ENCODE measurements at regions not wholly inside any gene's neighbourhood (a gene's known extent, or its start where the extent isn't known, plus 50 kb on each side); places are given as distances from the start of the nearest gene placed in this dataset.

GRCh38 chr10:29784175-29784773 is 149.5 kb upstream of the SVIL start (continued):
- peak; percentile 33; the same call in 1 of the 2 replicates for TF ChIP-seq ZNF513 (tag by site-specific recombination; IDR thresholded peaks at IDR 0.05)
- TF ChIP-seq HIC1 (tag by site-specific recombination; IDR thresholded peaks at IDR 0.05): peak; percentile 90
- TF ChIP-seq KLF1 (tag by site-specific recombination; IDR thresholded peaks at IDR 0.05): no peak
- peak; percentile 91 for TF ChIP-seq ZNF366 (tag by site-specific recombination; conservative IDR thresholded peaks at IDR 0.05)
- TF ChIP-seq GLIS2 (tag by site-specific recombination; IDR thresholded peaks at IDR 0.05): no peak
- no peak for TF ChIP-seq ZNF776 (tag by site-specific recombination; IDR thresholded peaks at IDR 0.05; ENCODE audit: borderline replicate concordance)
- peak; percentile 60; the same call in 1 of the 2 replicates for TF ChIP-seq ZNF394 (tag by site-specific recombination; IDR thresholded peaks at IDR 0.05; ENCODE audit: borderline replicate concordance)
- TF ChIP-seq ZNF623 (tag by site-specific recombination; IDR thresholded peaks at IDR 0.05): no peak
- TF ChIP-seq ZBTB48 (tag by site-specific recombination; IDR thresholded peaks at IDR 0.05): no peak
- TF ChIP-seq ZSCAN30 (tag by site-specific recombination; IDR thresholded peaks at IDR 0.05): peak; percentile 39; the same call in 1 of the 2 replicates
- no peak for TF ChIP-seq ZNF148 (tag by site-specific recombination; IDR thresholded peaks at IDR 0.05; ENCODE audit: borderline replicate concordance)
- TF ChIP-seq SP7 (tag by site-specific recombination; IDR thresholded peaks at IDR 0.05): peak; percentile 86
- TF ChIP-seq ZBTB11 (tag by site-specific recombination; conservative IDR thresholded peaks at IDR 0.05; ENCODE audit: low read depth): no peak
- no peak for TF ChIP-seq ZSCAN4 (tag by site-specific recombination; IDR thresholded peaks at IDR 0.05)
- peak; percentile 58; the same call in 1 of the 2 replicates for TF ChIP-seq ZBTB17 (tag by site-specific recombination; IDR thresholded peaks at IDR 0.05)
- TF ChIP-seq ZNF157 (tag by site-specific recombination; IDR thresholded peaks at IDR 0.05): no peak
- no peak for TF ChIP-seq CTCF (tag by site-specific recombination; IDR thresholded peaks at IDR 0.05)
- no peak for TF ChIP-seq EGR2 (tag by site-specific recombination; IDR thresholded peaks at IDR 0.05; ENCODE audit: low read depth)
- peak; percentile 42; the same call in 1 of the 2 replicates for TF ChIP-seq IKZF3 (tag by site-specific recombination; IDR thresholded peaks at IDR 0.05)
- peak; percentile 98 for TF ChIP-seq ZNF362 (tag by site-specific recombination; IDR thresholded peaks at IDR 0.05)
- TF ChIP-seq ZNF843 (tag by site-specific recombination; IDR thresholded peaks at IDR 0.05): peak; percentile 74
- TF ChIP-seq ZNF404 (tag by site-specific recombination; IDR thresholded peaks at IDR 0.05): no peak
- no peak for TF ChIP-seq MZF1 (tag by site-specific recombination; IDR thresholded peaks at IDR 0.05; ENCODE audit: borderline replicate concordance)
- TF ChIP-seq ZNF544 (tag by site-specific recombination; IDR thresholded peaks at IDR 0.05): no peak
- TF ChIP-seq ZNF2 (tag by site-specific recombination; IDR thresholded peaks at IDR 0.05): peak; percentile 71; the same call in 1 of the 2 replicates
- peak; percentile 96 for TF ChIP-seq ZNF837 (tag by site-specific recombination; IDR thresholded peaks at IDR 0.05)
